Spleen (tissue), 7 donors: ENCODE measurements at regions not wholly inside any gene's neighbourhood (a gene's known extent, or its start where the extent isn't known, plus 50 kb on each side); places are given as distances from the start of the nearest gene placed in this dataset.

ENCODE experiments used
- POLR2AphosphoS5 ChIP-seq, 3 donors: sonication (generic); formaldehyde crosslinking; IDR thresholded peaks; one replicate each; pipeline ENCODE4 v1.5.1; 2017; ENCODE audit warnings: antibody characterized with exemption in 3 of 3
- TF ChIP-seq, protein P1 (sequence below), 11 experiments: fragments of 200-600 bp in 7 of 11; fragments of 450-650 bp in 4 of 11; sonication (generic) in 4 of 11; IDR thresholded peaks in 8 of 11; conservative IDR thresholded peaks in 3 of 11; 1 replicate in 7 of 11; 2 replicates in 4 of 11; pipeline versions ENCODE4 v1.4.0 to v1.8.0; 2016 to 2021; ENCODE audit warnings: antibody characterized with exemption in 11 of 11, inconsistent platforms in 4 of 11, mild to moderate bottlenecking in 1 of 11
- donor health status: DM: no; HTN: no; CAD: no; lungs with moderate emphysema.
- donor health status: DM: no; HTN: no; CAD: no.
- donor health status: DM: no; HTN: no; CAD: no.

DNA sequence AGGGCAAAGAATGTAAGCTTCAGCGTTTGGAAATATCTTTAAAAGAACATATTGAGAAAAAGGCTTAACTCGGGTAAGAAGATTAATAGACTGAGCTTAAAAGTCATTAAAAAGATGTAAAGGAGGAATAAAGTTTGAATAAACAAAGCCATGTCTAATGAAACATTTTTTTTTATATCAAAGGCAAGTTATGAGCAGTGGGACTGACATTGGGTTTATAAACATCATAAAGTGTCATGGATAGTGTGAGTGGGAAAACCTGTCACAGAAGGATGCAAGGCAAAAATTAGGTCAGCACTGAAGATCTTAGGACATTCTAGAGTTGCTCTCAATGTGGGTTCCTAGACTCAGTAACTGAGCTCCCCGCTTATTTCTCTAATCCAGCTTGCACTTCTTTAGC is 438.0 kb upstream of the CDH11 start:
- TF ChIP-seq, protein P1, sequence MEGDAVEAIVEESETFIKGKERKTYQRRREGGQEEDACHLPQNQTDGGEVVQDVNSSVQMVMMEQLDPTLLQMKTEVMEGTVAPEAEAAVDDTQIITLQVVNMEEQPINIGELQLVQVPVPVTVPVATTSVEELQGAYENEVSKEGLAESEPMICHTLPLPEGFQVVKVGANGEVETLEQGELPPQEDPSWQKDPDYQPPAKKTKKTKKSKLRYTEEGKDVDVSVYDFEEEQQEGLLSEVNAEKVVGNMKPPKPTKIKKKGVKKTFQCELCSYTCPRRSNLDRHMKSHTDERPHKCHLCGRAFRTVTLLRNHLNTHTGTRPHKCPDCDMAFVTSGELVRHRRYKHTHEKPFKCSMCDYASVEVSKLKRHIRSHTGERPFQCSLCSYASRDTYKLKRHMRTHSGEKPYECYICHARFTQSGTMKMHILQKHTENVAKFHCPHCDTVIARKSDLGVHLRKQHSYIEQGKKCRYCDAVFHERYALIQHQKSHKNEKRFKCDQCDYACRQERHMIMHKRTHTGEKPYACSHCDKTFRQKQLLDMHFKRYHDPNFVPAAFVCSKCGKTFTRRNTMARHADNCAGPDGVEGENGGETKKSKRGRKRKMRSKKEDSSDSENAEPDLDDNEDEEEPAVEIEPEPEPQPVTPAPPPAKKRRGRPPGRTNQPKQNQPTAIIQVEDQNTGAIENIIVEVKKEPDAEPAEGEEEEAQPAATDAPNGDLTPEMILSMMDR (IDR thresholded peaks at IDR 0.05 in 8 of 11, conservative IDR thresholded peaks at IDR 0.05 in 3 of 11): no peak
- TF ChIP-seq POLR2AphosphoS5 (IDR thresholded peaks at IDR 0.05): no peak
